GM23248 (cell line): ENCODE measurements at regions not wholly inside any gene's neighbourhood (a gene's known extent, or its start where the extent isn't known, plus 50 kb on each side); places are given as distances from the start of the nearest gene placed in this dataset.
A peak's percentile ranks its signal among the peaks of the same experiment; 100 is the strongest.

Experiments used
- DNase-seq: peaks from one replicate; pipeline ENCODE4 v3.0.0-alpha.2; 2015
- H2AFZ ChIP-seq: fragments of 200-600 bp; sonication (generic); 2 replicates; pipeline ENCODE4 v1.6.1; 2016; ENCODE audit warnings: antibody characterized with exemption
- H3F3A ChIP-seq: fragments of 200-600 bp; sonication (generic); 2 replicates; pipeline ENCODE4 v1.6.1; 2016; ENCODE audit warnings: mild to moderate bottlenecking, antibody characterized with exemption, mixed run types; ENCODE audit not compliant: insufficient read depth
- H3K27ac ChIP-seq: fragments of 200-600 bp; sonication (generic); 2 replicates; pipeline ENCODE4 v1.5.1; 2016; ENCODE audit warnings: mild to moderate bottlenecking
- H3K27me3 ChIP-seq: fragments of 200-600 bp; sonication (generic); replicated peaks from 2 replicates; pipeline ENCODE4 v1.6.1; 2016; ENCODE audit warnings: mild to moderate bottlenecking; ENCODE audit not compliant: insufficient read depth
- H3K36me3 ChIP-seq: fragments of 200-600 bp; sonication (generic); 2 replicates; pipeline ENCODE4 v1.6.1; 2016; ENCODE audit warnings: low read depth, mild to moderate bottlenecking
- H3K4me1 ChIP-seq: fragments of 200-600 bp; sonication (generic); 2 replicates; pipeline ENCODE4 v1.6.1; 2016; ENCODE audit warnings: mild to moderate bottlenecking; ENCODE audit not compliant: insufficient read depth
- H3K4me2 ChIP-seq: fragments of 200-600 bp; sonication (generic); one replicate; pipeline ENCODE4 v1.6.1; 2016; ENCODE audit warnings: mild to moderate bottlenecking; ENCODE audit not compliant: unreplicated experiment
- H3K4me3 ChIP-seq: fragments of 200-600 bp; sonication (generic); 2 replicates; pipeline ENCODE4 v1.5.1; 2016; ENCODE audit warnings: mild to moderate bottlenecking
- H3K79me2 ChIP-seq: fragments of 200-600 bp; sonication (generic); 2 replicates; pipeline ENCODE4 v1.6.1; 2016; ENCODE audit warnings: mild to moderate bottlenecking; ENCODE audit not compliant: insufficient read depth
- H3K9ac ChIP-seq: fragments of 200-600 bp; sonication (generic); 2 replicates; pipeline ENCODE4 v1.6.1; 2016; ENCODE audit warnings: mild to moderate bottlenecking
- H3K9me2 ChIP-seq: fragments of 200-600 bp; sonication (generic); 2 replicates; pipeline ENCODE4 v1.6.1; 2016; ENCODE audit warnings: mixed run types, mild to moderate bottlenecking, moderate library complexity; ENCODE audit not compliant: insufficient read depth
- H3K9me3 ChIP-seq: fragments of 200-600 bp; sonication (generic); one replicate; pipeline ENCODE4 v1.6.1; 2017; ENCODE audit warnings: low read depth
- H4K20me1 ChIP-seq: fragments of 200-600 bp; sonication (generic); 2 replicates; pipeline ENCODE4 v1.6.0; 2016; ENCODE audit not compliant: insufficient read depth
- EZH2 ChIP-seq: fragments of 200-600 bp; sonication (generic); IDR thresholded peaks from 2 replicates; pipeline ENCODE4 v1.6.1; 2018; ENCODE audit warnings: antibody characterized with exemption, mild to moderate bottlenecking; ENCODE audit not compliant: insufficient read depth, poor library complexity, severe bottlenecking
- EZH2phosphoT487 ChIP-seq: fragments of 200-600 bp; sonication (generic); IDR thresholded peaks from 2 replicates; pipeline ENCODE4 v1.6.1; 2018; ENCODE audit warnings: antibody characterized with exemption, moderate library complexity, mild to moderate bottlenecking, low read depth; ENCODE audit not compliant: insufficient read depth
- WGBS, 2 experiments: methylation state at CpG; one replicate each; pipeline ENCODE4 v1.1.6; 2015 to 2017; ENCODE audit warnings: low lambda C conversion rate in 2 of 2, low coverage in 1 of 2; ENCODE audit errors: missing lambda C conversion rate in 2 of 2; 5-methylcytosine and 5-hydroxymethylcytosine counted together
- in situ Hi-C: fragments of 300-500 bp; cut with MboI; formaldehyde crosslinking; loops from 2 replicates; pipeline ENCODE4 v1.15.0; 2020

DNA sequence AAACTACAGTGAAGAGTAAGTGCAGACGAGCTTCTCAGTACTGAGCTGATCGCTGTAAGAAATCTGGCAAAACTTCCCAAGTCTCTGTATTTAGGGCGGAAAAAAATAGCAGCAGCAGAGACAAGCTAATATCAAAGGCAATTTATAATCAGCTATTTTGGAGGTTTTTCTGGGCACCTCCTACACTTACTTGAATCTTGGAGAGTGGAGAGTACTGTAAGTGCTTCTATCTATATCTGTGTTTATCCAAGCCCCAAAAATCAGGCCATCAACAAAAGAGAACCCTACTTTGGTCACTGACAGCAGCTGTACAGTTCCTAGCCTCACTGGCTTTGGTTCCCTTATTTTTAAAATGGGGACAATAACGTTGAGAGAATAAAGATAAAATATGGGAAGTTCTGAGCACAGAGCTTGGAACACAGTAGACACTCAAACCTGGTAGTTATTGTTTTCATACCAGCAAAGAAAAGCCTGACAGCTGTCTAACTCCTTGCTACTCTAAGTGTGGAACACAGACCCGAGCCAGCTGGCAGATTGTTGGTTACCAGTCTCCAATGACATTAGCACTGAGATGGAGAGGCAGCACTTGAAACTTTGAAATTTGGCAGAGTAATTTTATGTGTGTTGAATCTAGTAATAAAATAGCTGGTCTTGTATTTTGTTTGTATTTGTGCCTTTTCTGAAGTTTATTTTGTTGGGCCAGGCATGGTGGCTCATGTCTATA, 96.0 kb upstream of the SLC28A3 start:
- H3K27me3 ChIP-seq: 0 out of 2 replicates have a peak, but pooled peaks cover 2% of the 10 kb centered on the region
- H3K4me2 ChIP-seq: no peak overlapping the region
- H3K36me3 ChIP-seq: no peaks in the 10 kb centered on the region
- 5 to 6% methylated on average over 5 of the region's 5 CpGs for WGBS, 2 experiments
- in situ Hi-C loops: no loop called here
- no peaks in the 10 kb centered on the region for H3F3A ChIP-seq
- H2AFZ ChIP-seq: 0 out of 2 replicates have a peak overlapping the region, but pooled peaks have one; percentile 20
- no peaks in the 10 kb centered on the region for H3K79me2 ChIP-seq
- H3K4me1 ChIP-seq: no peaks in the 10 kb centered on the region
- H4K20me1 ChIP-seq: no peaks in the 10 kb centered on the region
- TF ChIP-seq EZH2phosphoT487 (no peak), EZH2 (no peak)
- no peaks in the 10 kb centered on the region for H3K9me2 ChIP-seq
- no peaks in the 10 kb centered on the region for H3K9me3 ChIP-seq
- H3K4me3 ChIP-seq: no peak overlapping the region
- no peak overlapping the region for H3K9ac ChIP-seq
- DNase-seq: no peak
- no peak overlapping the region for H3K27ac ChIP-seq

DNA sequence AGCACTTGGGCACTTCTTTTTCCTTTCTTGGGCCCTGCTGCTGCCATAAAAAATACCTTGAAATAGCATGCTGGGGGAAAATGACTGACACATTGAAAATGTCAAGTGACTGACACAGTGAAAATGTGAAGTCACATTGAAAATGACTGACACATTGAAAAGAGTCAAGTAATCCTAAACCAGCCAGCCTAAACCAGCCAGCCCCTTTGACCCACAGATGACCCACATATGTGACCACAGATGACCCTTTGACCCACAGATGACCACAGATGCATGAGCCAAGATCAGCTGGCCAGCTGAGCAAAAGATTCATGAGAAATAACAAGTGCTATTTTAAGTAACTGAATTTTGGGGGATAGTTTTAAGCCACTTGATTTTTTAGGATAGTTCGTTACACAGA, 97.8 kb upstream of the SLC28A3 start:
- no peaks in the 10 kb centered on the region for H3K9me3 ChIP-seq
- no peak for DNase-seq
- no peaks in the 10 kb centered on the region for H4K20me1 ChIP-seq
- no peak overlapping the region for H3K4me3 ChIP-seq
- H3K27me3 ChIP-seq: 0 out of 2 replicates have a peak, but pooled peaks cover 2% of the 10 kb centered on the region
- no peaks in the 10 kb centered on the region for H3F3A ChIP-seq
- WGBS, 2 experiments: 57 to 61% methylated on average over 1 of the region's 1 CpG
- H3K9me2 ChIP-seq: no peaks in the 10 kb centered on the region
- H3K79me2 ChIP-seq: no peaks in the 10 kb centered on the region
- H3K27ac ChIP-seq: no peak overlapping the region
- TF ChIP-seq EZH2phosphoT487: no peak
- no peak for TF ChIP-seq EZH2
- in situ Hi-C loops: no loop called here
- no peaks in the 10 kb centered on the region for H3K36me3 ChIP-seq
- H3K4me2 ChIP-seq: no peak overlapping the region
- H3K4me1 ChIP-seq: no peaks in the 10 kb centered on the region
- H3K9ac ChIP-seq: no peak overlapping the region
- H2AFZ ChIP-seq: no peak overlapping the region

DNA sequence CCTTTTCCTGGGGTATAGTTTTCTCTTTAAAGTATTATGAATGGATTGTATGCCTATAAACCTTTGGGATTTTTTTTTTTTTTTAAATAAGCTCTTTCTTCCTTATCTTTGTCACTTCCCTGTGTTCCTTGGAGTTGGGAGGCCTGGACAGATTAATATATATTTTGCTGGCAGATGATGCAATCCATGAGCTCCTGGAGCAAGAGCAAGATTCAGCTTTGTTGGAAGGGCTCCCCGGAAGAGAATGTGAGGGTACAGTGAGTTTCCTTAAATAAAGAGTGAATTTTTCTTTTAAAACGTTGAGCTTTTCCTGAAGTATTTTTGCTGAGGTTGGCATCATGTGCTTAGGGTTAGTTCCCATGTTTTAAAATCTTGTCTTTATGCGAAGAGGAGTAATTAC, 98.7 kb upstream of the SLC28A3 start:
- no peaks in the 10 kb centered on the region for H3K4me1 ChIP-seq
- peak; percentile 24 for DNase-seq

DNA sequence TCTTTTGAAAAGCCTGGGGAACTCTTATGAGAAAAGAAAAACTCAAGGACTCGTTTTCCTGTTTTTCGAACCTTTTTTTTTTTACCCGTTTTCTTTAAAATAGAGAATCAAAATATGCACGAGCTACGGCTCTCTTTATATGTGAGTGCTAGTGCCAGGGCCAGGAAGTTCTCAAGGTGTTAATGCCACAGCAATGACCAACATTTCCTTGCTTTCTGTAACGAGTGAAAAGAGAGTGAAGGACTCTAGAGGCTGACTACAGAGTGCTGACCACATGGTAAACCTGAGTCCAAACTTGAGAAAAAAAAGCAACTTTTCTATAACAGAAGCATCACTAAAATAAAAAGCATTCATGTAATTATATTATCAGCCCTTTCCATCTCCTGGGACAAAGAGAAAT, 102.2 kb upstream of the SLC28A3 start:
- no peak for DNase-seq
- no peaks in the 10 kb centered on the region for H3F3A ChIP-seq
- in situ Hi-C loops: no loop called here
- H3K9ac ChIP-seq: no peak overlapping the region
- no peaks in the 10 kb centered on the region for H4K20me1 ChIP-seq
- no peak for TF ChIP-seq EZH2
- TF ChIP-seq EZH2phosphoT487: no peak
- no peak overlapping the region for H3K4me3 ChIP-seq
- 67 to 74% methylated on average over 6 of the region's 6 CpGs for WGBS, 2 experiments
- H3K36me3 ChIP-seq: no peaks in the 10 kb centered on the region
- no peak overlapping the region for H3K4me2 ChIP-seq
- H3K9me2 ChIP-seq: no peaks in the 10 kb centered on the region
- no peaks in the 10 kb centered on the region for H3K9me3 ChIP-seq
- no peak overlapping the region for H3K27ac ChIP-seq
- no peaks in the 10 kb centered on the region for H3K79me2 ChIP-seq
- H3K4me1 ChIP-seq: no peaks in the 10 kb centered on the region
- no peaks in the 10 kb centered on the region for H3K27me3 ChIP-seq
- no peak overlapping the region for H2AFZ ChIP-seq

More for the DNA sequence above, 98.7 kb upstream of the SLC28A3 start:
- Histone ChIP-seq H3K79me2 (no peaks in the 10 kb centered on the region), H3K36me3 (no peaks in the 10 kb centered on the region), H3K9me3 (no peaks in the 10 kb centered on the region), H4K20me1 (no peaks in the 10 kb centered on the region), H2AFZ (peak overlapping the region; percentile 25), H3F3A (no peaks in the 10 kb centered on the region), H3K27me3 (0 out of 2 replicates have a peak, but pooled peaks cover 2% of the 10 kb centered on the region), H3K4me2 (no peak overlapping the region), H3K9me2 (no peaks in the 10 kb centered on the region), H3K27ac (no peak overlapping the region), H3K9ac (no peak overlapping the region), H3K4me3 (no peak overlapping the region)
- WGBS, 2 experiments: 44 to 52% methylated on average over 3 of the region's 3 CpGs
- TF ChIP-seq EZH2 (no peak), EZH2phosphoT487 (no peak)
- in situ Hi-C loops: no loop called here

DNA sequence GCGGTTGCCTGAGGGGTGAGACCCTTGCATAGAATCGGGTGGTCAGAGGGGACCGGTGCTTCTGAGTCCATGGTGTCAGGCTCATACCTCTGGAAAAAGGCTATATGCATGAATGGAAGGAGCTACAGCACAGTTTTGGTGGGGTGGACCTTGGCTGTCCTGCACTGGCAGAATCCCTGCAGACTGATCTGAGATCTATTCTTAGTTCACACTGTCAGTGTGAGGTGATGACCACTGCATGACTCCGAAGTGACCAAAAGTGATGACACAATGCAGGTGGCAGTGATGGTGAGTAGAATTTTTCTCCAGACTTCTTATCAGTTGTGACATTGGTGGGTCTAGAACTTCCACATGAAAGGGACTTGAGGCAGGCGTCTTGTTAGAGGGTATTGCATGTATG, 105.2 kb upstream of the SLC28A3 start:
- Histone ChIP-seq H3K27me3 (no peaks in the 10 kb centered on the region), H3K27ac (no peak overlapping the region), H3K9me3 (no peaks in the 10 kb centered on the region), H3K4me3 (no peak overlapping the region), H3K4me1 (no peaks in the 10 kb centered on the region), H3F3A (no peaks in the 10 kb centered on the region), H3K4me2 (no peak overlapping the region), H3K9me2 (no peaks in the 10 kb centered on the region), H3K36me3 (no peaks in the 10 kb centered on the region), H4K20me1 (no peaks in the 10 kb centered on the region), H2AFZ (no peak overlapping the region), H3K79me2 (no peaks in the 10 kb centered on the region), H3K9ac (no peak overlapping the region)
- TF ChIP-seq EZH2phosphoT487: no peak
- TF ChIP-seq EZH2: no peak
- in situ Hi-C loops: no loop called here
- 74 to 81% methylated on average over 5 of the region's 5 CpGs for WGBS, 2 experiments
- DNase-seq: no peak
